ENCODE measurements at regions not wholly inside any gene's neighbourhood (a gene's known extent, or its start where the extent isn't known, plus 50 kb on each side); places are given as distances from the start of the nearest gene placed in this dataset.
"Not testable (repeated sequence)": the region's sequence is repeated elsewhere in the genome, so short reads cannot be mapped to it uniquely, and the experiment has no call there.

GRCh38 chr20:30164389-30164788 lies 1093.1 kb upstream of the DEFB115 start:
- not testable (repeated sequence) for DNase-seq

GRCh38 chr20:30167540-30167939 lies 1089.9 kb upstream of the DEFB115 start:
- no peak for DNase-seq

GRCh38 chr20:30168025-30168799 lies 1089.3 kb upstream of the DEFB115 start:
- no peak for DNase-seq

- no peak for DNase-seq
Measured at GRCh38 chr20:30168800-30169138, 1088.7 kb upstream of the DEFB115 start.

GRCh38 chr20:30175681-30176080 lies 1081.8 kb upstream of the DEFB115 start:
- DNase-seq = no peak

- not testable (repeated sequence) for DNase-seq
Measured at GRCh38 chr20:30183124-30183523, 1074.3 kb upstream of the DEFB115 start.

GRCh38 chr20:30191785-30192184 lies 1065.7 kb upstream of the DEFB115 start:
- DNase-seq = not testable (repeated sequence)

- DNase-seq = not testable (repeated sequence)
Measured at GRCh38 chr20:30234477-30234876, 1023.0 kb upstream of the DEFB115 start.

GRCh38 chr20:30275073-30275472 lies 982.4 kb upstream of the DEFB115 start:
- DNase-seq = not testable (repeated sequence)

GRCh38 chr20:30281584-30282197 lies 975.8 kb upstream of the DEFB115 start:
- DNase-seq = no peak

GRCh38 chr20:30283476-30284280 lies 973.8 kb upstream of the DEFB115 start:
- not testable (repeated sequence) for DNase-seq

- no peak for DNase-seq
Measured at GRCh38 chr20:30284281-30284905, 973.1 kb upstream of the DEFB115 start.

- DNase-seq = no peak
Measured at GRCh38 chr20:30285677-30286076, 971.8 kb upstream of the DEFB115 start.

- DNase-seq = no peak
Measured at GRCh38 chr20:30286157-30286556, 971.3 kb upstream of the DEFB115 start.

GRCh38 chr20:30287459-30287858 lies 970.0 kb upstream of the DEFB115 start:
- DNase-seq = not testable (repeated sequence)

- no peak for DNase-seq
Measured at GRCh38 chr20:30288346-30288745, 969.1 kb upstream of the DEFB115 start.

GRCh38 chr20:30289049-30289448 lies 968.4 kb upstream of the DEFB115 start:
- not testable (repeated sequence) for DNase-seq

- DNase-seq = not testable (repeated sequence)
Measured at GRCh38 chr20:30289711-30290141, 967.7 kb upstream of the DEFB115 start.

- not testable (repeated sequence) for DNase-seq
Measured at GRCh38 chr20:30290361-30291063, 967.0 kb upstream of the DEFB115 start.

- not testable (repeated sequence) for DNase-seq
Measured at GRCh38 chr20:30291064-30291379, 966.4 kb upstream of the DEFB115 start.

- DNase-seq = not testable (repeated sequence)
Measured at GRCh38 chr20:30291686-30292085, 965.8 kb upstream of the DEFB115 start.

- not testable (repeated sequence) for DNase-seq
Measured at GRCh38 chr20:30295396-30295795, 962.1 kb upstream of the DEFB115 start.

- DNase-seq = not testable (repeated sequence)
Measured at GRCh38 chr20:30295967-30296366, 961.5 kb upstream of the DEFB115 start.

Data from NCI-H1048 (cell line).